GM10266 (cell line): ENCODE measurements at regions not wholly inside any gene's neighbourhood (a gene's known extent, or its start where the extent isn't known, plus 50 kb on each side); places are given as distances from the start of the nearest gene placed in this dataset.

Experiments
- DNase-seq: peaks from one replicate; pipeline ENCODE4 v3.0.0; 2012; ENCODE audit errors: extremely low spot score
- CTCF ChIP-seq: IDR thresholded peaks from 2 replicates; pipeline ENCODE4 v1.5.1; 2012; ENCODE audit warnings: mild to moderate bottlenecking, low read depth; ENCODE audit not compliant: control insufficient read depth, insufficient read depth; ENCODE audit errors: missing control alignments

- DNase-seq: no peak
- no peak for TF ChIP-seq CTCF
Observed at GRCh38 chr20:57003012-57003411, 263.4 kb downstream of the BMP7 start.

GRCh38 chr20:57004416-57004815 lies 262.0 kb downstream of the BMP7 start:
- no peak for TF ChIP-seq CTCF
- DNase-seq: no peak

GRCh38 chr20:57004951-57005933 lies 261.2 kb downstream of the BMP7 start:
- no peak for TF ChIP-seq CTCF
- no peak for DNase-seq

- DNase-seq: no peak
- TF ChIP-seq CTCF: no peak
Observed at GRCh38 chr20:57006411-57007170, 259.9 kb downstream of the BMP7 start.

GRCh38 chr20:57007171-57007540 lies 259.3 kb downstream of the BMP7 start:
- DNase-seq: no peak
- no peak for TF ChIP-seq CTCF

GRCh38 chr20:57008217-57008616 lies 258.2 kb downstream of the BMP7 start:
- DNase-seq: no peak
- TF ChIP-seq CTCF: no peak
